D721Med (cell line): ENCODE measurements at regions not wholly inside any gene's neighbourhood (a gene's known extent, or its start where the extent isn't known, plus 50 kb on each side); places are given as distances from the start of the nearest gene placed in this dataset.

Experiments
- DNase-seq: peaks from one replicate; pipeline ENCODE4 v3.0.0; 2011; ENCODE audit warnings: low spot score; ENCODE audit not compliant: insufficient read length
- FAIRE-seq: peaks from 2 replicates; lab custom pipeline; 2011; peaks lifted over from hg19 to GRCh38; lab: Jason Lieb, UNC
- TF ChIP-seq, protein P1 (sequence below): IDR thresholded peaks from 2 replicates; pipeline ENCODE4 v1.5.1; 2012; ENCODE audit warnings: mild to moderate bottlenecking, control low read depth; ENCODE audit not compliant: insufficient read depth; ENCODE audit errors: missing control alignments

DNA sequence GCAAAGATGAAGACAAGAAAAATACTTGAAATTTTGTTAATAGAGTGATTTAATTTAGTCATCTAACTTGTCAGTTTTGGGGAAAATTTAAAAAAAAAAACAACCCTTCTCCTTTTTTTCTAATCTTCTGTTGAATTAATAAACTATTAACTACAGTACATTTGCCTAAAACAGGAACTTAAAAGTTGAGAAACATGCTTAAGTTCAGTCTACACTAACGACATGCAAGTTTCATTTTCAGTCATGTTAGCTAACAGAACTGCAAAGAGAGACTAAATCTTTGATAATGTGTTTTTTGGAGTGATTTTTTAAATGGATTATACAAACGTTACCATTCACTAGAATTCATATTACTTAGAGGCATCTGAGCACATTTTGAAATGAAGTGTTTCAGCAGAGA, 71.9 kb upstream of the MBNL1 start:
- no peak for DNase-seq
- TF ChIP-seq, protein P1, sequence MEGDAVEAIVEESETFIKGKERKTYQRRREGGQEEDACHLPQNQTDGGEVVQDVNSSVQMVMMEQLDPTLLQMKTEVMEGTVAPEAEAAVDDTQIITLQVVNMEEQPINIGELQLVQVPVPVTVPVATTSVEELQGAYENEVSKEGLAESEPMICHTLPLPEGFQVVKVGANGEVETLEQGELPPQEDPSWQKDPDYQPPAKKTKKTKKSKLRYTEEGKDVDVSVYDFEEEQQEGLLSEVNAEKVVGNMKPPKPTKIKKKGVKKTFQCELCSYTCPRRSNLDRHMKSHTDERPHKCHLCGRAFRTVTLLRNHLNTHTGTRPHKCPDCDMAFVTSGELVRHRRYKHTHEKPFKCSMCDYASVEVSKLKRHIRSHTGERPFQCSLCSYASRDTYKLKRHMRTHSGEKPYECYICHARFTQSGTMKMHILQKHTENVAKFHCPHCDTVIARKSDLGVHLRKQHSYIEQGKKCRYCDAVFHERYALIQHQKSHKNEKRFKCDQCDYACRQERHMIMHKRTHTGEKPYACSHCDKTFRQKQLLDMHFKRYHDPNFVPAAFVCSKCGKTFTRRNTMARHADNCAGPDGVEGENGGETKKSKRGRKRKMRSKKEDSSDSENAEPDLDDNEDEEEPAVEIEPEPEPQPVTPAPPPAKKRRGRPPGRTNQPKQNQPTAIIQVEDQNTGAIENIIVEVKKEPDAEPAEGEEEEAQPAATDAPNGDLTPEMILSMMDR = no peak
- FAIRE-seq = no peak

DNA sequence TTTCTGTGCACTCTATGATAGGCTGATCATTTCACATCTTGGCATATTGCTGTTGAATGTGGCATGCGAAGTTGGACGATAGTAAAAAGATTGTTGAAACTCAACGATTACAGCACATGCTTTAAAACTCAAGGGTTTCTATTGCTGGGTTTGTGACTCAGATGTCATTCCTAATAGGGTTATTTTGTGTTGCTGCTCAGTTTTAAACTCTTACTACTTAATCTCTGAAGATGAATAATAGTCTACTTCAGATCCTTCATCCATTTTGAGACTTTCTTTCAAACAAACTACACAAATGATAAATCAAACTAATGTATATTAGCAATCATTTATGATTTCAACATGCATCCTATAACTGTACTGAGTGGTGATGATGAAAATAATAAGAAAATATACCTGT, 71.3 kb upstream of the MBNL1 start:
- no peak for FAIRE-seq
- no peak for DNase-seq
- TF ChIP-seq, protein P1 = no peak

DNA sequence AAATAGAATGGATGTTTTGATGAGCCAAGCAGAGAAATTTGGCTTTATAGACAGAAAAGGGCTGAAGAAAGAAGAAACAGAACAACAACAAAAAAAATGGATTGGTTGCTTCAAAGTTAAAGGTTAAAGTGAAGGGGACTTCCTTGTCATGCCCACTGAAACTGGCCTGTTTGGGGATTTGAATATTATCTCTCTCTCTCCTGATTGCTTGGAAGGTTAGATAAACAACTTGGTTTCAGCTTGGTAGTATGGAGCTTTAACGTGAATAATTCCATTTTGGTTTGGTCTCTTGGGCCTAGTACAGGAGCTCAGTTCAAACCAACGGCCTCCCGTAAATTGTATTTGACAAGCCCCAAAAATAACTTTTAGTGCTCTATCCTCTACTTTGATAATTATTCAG, 70.8 kb upstream of the MBNL1 start:
- TF ChIP-seq, protein P1 = no peak
- DNase-seq = no peak
- no peak for FAIRE-seq

DNA sequence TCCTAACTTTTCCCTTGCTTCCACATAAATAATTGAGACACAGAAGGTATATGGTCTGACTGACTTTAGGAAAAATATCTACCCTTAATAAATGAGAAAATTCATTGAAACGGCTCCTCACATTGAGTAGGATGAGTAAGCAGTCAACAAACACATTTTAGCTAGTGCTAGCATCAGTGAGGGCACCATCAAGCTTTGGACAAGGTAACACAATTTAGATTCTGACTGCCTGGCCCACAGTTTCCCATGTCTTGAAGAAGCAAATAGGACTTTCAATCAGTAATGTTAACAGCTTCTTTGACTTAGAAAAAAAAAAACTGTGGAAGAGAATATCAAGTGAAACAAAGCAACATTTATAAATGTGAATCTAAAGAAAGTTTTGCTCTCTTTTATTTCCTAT, 70.1 kb upstream of the MBNL1 start:
- DNase-seq (no peak), FAIRE-seq (no peak)
- TF ChIP-seq, protein P1 = no peak

DNA sequence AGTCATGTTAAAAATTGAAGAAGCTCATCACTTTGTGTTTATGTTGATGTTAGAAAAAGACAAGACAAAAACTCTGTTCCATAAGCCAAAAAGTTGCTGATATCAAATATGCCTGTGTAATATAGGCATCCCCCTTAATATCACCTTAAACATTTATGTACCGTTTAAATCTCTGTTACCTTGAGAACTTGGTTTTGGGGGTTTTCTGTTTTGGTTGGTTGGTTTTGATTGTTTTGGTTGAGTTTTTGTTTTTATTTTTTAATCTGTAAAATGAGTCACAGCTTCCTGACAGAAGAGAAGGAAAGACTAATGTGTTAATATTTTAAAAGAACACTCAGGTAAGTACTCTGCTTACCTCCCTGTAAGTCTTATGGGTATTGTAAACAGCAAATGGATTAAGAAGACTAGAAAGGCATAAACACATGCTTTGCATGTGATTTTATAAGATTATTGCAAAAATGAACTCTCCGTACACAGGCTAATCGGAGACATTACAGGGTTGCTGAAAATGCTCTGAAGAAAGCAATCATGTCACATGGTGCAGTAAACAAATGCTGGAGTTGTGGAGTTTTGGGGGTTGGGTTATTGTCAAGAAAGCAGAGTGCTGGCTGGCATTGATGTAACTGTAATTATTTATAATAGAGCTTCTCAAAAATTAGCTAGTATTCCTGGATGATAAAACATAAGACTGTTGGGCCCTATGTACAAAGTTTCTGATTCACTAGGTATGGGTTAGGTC, 69.5 kb upstream of the MBNL1 start:
- no peak for DNase-seq
- TF ChIP-seq, protein P1 = no peak
- no peak for FAIRE-seq

DNA sequence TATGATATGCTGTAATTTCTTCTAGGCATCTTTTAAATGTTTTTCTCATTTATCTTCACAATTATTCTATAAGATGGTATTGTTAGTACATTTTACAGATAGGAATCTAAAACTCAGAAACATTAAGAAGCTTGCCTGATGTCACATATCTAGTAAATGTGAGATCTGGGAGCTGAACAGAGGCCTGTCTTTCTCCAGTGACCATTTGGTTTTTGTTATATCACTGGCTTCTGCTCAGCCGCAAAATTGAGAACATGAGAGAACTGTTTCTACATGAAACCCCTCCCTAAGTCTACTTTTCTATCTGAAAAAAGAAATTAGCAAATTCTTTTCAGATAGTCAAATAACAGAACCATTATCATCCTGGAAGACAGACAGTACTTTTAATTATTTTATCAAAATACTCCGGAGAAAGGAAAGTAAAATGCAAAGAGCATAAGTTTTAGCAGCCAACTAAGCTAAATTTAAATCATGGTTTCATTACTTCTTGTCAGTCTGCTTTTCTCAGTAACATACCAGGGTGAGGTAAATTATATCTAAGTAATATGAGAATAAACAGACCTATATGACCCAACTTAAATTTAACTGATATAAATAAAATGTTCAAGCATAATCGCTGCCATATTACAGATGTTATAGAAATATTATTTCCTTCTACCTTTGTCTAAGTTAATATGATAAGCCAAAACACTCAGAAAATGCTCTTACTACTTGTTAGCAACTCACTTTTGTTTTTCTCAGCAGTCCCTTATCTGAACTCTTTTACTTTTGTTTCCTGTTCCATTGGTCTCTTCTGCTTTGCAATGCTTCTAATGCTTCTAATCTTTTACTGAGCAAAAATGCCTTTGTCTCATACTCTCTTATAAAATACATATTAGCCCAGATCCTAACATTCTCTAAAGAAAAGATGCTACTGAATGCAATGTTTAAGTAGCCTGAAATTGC, 68.0 kb upstream of the MBNL1 start:
- TF ChIP-seq, protein P1 = no peak
- FAIRE-seq = no peak
- DNase-seq = no peak
